NCI-H1436 treated with DMSO at 0.1 percent for 48 hours (cell line): ENCODE measurements at regions not wholly inside any gene's neighbourhood (a gene's known extent, or its start where the extent isn't known, plus 50 kb on each side); places are given as distances from the start of the nearest gene placed in this dataset.

Experiments used
- DNase-seq: peaks from one replicate; lab custom pipeline; 2025; lab: John Stamatoyannopoulos, UW

DNA sequence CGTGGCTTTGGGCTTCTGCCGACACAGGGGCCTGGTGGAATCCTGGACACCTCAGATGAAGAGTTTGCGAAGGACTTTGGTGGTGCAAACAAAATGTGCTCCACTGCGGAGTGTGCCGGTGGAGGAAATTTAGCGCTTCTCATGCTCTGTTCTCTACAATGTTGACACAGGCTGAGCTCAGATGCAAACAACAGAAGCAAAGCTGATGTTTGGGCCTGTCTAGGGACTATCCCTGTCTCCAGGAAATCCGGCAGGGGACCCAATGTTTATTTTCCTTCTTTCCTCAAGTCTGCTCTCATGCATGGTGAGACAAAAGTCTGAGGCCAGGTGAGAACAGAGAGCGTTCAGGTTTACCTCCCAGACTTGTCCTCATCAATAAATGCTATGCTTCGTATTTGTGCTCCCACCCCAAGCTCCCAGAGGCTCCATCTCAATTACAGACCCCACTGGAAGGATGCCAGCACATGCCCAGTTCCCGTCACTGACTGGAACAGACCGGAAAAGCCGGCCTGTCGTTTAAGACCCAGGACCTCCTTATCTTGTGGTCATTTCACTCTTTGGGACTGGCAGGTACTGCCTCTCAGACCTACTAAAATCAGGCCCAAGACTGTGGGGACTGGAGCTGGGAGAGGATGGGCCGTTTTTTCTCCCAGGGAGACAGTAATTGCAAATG, 105.7 kb upstream of the B3GAT1 start:
- no peak for DNase-seq

DNA sequence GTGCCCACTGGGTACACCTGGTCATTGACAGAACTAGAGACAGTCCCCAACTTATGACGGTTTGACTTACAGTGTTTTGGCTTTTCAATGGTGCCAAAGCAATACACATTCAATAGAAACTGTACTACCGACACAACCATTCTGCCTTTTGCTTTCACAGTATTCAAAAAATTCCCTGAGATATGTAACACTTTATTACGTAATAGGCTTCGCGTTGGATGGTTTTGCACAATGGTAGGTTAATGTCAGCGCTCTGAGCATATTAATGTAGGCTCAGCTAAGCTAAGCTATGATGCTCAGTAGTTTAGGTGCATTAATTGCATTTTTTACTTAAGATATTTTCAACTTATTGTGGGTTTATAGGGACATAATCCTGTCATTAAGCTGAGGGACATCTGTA, 105.1 kb upstream of the B3GAT1 start:
- no peak for DNase-seq

DNA sequence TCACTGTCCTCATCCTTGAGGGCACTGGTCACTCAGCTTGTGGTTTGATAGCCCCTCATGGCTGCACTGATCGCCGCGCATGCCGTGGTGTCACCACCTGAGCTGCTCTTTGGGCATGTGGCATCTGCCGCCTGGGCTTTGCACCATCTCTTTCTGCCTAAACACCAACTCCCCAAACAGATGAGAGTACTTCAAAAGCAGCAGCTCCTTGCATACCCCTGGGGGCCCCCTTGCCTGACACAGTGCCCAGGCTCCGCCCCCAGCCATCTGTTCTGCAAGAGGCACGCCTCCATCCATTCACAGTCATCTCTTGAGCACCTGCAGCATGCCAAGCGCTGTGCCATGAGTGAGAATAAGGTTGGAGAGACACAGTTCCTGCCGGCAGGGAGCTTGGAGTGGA, 104.5 kb upstream of the B3GAT1 start:
- DNase-seq, result peak; percentile 22

DNA sequence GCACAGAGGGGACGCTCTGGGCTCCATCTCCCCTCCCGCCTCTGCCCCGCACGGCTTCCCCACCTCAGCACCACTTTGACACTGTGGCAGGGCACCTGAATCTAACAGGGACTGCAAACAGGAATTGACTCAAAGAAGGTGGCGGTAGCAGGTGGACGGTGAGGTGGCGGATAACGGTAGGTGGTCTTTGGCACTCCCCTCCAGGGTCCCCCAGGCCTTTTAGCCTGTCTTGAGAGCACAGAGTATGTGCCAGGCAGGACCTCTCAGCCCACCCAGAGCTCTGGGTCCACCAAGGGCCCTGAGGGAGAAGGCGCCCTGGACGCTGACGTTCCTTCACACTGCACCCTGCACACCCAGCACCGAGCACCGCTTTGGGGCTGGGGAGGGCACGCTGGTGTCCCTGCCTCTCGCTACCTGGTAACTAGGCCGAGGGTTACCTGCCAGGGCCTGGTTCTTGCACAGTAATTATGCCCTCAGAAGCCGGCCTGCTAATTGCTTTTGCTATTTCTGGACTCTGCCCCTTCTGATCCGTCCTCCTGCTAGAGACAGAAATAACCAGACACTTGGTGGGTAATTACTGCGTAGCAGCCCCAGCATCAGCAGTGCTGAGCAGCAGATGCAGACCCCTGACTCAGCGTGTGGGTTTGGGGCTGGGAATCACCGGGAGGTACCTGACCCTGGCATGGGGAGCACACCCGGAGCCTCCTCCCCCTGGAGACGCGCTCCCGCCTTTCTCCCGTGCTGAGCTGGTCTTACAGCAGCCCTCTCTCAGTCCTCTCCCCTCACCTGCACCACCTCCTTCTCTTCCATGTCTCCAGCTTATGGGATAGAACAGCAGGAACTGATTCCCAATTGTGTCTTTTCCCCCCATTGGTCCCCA, 103.3 kb upstream of the B3GAT1 start:
- no peak for DNase-seq

DNA sequence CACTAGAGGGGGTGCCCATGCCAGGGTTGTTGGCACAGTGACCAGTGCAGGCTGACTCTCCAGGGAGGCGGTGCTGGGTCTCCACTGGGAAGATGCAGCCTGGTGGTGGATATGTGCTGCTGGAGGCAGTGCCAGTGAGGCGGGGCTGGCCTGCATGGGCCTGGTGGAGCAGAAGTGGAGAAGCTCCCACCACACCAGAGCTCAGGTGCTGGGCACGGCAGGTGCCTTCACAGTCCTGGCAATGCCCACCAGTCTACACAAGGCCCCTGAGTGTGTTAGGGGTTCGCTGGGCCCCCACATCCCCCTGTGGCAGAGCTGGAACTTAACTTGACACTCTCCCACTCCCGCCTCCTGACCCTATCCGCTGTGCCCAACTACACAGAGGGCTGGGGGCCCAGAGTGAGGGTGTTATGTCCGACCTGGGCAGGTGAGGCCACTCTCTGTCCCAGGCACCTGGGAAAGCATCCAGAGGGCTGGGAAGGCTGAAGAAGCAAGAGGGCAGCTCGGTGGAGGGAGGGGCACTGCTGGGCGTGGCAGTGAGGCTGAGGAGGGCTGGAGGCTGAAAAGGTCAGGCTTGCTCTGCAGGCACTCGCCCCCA, 102.4 kb upstream of the B3GAT1 start:
- DNase-seq, result no peak

DNA sequence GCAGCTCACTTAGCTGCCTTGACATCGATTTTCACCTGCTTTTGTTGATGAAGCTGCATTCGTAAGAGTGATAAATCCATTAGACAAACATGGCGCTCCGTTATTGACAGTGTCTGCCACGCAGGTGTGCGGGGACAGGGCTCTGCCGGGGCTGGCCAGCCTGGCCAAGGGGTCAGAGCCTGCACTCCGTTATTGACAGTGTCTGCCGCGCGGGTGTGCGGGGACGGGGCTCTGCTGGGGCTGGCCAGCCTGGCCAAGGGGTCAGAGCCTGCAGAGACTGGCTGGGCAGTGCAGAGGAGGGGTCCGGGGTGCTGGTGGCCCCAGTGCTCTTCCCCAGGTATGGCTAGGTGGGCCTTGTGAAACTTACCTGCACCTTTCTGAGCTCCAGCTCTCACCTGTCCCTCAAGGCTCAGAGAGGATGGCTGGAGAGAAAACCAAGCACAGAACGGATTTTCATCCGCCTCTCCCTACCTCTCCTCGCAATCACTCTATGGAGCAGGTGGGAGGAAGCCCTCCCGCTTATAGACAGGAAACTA, 101.6 kb upstream of the B3GAT1 start:
- no peak for DNase-seq

DNA sequence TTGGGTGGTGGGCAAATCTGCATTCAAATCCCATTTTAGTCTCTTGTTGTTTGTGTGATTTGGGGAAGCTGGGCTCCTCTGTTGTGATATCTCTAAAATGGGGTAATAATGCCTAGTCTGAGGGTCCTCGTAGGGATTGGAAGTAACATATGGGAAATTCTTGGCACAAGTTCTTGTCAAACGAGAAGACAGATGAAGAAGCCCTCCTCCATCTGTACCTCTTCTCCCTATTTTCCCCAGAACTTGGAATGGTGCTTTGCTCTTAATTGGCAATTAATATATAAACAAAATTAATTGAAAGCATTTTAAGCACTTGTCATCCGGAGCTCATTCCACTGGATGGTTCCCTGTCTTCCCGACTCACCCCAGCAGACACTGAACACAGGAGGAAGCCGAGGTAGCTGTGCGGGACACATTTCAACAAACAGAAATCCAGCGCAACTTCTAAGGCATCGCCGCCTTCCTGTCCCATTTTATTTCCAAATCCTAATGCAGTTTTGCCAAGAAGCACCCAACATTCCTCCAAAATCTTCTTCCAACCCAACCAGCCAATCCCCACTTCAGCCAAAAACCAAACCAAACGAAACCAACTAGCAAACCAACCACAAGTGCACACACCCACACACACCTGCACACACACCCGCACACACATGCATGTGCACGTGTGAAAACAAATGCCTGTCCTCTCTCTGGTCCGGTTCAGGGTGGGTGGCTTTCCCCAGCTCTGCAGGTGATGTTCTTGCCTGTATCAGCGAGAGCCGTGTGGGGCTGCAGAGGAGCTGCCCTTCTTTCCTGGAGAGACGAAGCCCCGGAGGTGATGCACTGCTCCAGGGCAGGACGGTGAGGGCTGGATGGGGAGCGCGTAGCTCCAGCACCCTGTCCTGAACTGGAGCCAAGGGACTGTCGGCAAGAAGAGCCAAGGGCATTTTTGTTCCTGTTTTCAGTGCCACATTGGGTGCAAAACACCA, 100.8 kb upstream of the B3GAT1 start:
- no peak for DNase-seq

DNA sequence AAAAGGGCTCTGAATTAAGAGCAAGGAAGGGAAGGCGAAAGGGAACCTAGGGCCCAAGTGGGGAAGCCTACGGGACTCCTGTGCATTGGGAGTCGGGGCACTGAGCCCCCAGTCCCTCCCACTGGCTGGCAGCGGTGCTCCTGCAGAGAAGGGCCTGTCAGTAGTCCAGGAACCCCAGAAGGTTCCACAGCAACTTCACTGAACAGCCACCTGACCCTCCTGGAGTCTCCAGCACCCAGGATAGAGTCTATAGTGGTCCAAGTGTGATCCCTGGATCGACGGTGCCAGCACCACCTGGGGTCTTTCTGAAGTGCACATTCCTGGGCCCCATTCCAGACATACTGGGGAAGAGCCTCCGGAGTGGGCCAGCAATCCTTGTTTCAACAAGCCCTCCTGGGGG, 100.0 kb upstream of the B3GAT1 start:
- DNase-seq, result no peak

DNA sequence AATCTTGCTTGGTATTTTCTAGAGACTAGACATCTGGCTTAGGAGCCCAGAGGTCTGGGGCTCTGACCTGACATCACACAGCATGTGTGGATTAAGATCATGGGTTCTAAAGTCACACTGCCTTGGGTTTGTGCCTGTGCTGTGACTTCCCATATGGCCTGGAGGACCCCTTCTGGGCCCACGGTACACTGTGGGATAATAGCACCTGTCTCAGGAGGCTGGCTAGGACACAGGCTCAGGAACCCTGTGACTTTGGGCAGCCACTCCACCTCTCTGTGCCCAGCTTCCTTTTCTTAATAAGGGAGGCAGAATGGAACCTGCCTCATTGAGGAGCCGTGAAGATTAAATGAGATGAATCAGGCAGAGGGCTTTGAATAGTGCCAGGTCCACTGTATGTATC, 99.2 kb upstream of the B3GAT1 start:
- DNase-seq, result no peak

DNA sequence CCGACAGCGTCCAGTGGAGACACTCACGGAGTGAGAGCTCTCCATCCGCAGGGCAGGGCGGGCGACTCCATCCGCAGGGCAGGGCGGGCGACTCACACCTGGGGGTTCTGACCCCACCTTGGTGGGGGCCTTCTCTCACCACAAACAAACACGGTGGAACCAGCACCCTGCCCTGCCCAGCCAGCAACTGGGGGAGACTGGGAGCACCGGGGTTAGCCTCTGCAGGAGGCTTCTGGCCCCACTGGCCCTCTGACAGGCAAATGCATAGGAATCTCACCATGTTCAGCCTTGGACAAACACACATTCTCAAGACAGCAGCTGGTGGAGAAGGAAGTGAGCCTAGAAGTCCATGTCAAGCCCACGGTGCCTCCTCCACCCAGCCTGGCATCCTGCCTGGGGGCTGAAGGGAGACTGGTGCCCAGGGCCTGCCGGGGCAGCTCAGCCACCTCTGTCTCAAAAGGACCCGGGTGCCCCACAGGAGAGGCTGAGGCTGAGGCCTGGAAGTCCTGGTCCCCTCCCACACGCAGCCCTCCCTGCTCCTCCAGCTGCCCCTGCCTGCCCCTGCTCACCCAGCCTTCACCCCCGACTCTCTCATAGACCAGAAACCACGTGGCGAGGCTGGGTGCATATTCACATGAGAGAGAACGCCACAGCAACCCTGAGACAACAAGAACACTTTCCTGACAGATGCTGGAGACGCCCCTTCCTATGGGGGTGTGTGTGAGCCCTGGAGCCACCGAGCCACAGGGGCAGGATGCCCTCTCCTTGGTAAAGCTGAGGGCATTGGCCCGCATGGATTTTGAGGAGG, 98.4 kb upstream of the B3GAT1 start:
- no peak for DNase-seq

DNA sequence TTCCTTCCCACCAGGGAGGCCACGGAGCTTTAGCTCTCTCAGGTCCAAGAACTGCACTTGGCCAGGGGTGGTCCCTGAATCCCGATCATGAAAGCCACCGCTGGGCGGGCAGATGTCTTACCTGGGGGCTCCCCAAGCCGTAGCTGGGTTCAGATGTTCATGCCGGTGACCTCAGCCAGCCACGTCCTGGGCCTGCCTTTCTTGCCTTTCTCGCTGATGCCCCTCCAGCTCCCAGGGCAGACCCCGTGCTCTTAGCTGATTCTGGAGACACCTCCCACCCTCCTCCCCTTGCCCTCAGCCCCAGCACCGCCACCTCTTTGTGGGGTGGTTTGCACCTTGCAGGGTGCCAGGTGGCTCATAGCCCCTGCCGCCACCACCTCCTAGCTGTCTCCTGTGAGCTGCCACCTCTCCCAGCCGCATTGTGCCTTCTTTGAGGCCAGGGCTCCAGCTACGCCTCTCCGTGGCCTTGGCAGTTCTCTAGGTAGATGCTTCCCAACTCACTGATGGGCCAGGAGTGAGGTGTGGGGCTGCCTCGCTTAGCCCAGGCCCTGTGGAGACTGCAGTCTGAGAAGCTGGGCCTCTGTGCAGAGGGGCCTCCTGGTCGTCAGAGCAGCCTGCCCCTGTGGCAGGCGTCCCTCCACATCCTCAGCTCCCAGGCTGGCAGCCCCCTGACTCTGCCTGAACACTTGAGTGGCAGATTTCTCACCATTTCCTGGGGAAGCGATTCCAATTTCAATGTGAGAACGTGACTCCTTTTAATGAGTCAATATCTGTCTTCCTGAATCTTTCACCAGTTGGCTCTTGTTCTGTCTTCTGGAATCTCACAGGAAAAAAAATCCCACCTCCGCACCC, 97.6 kb upstream of the B3GAT1 start:
- no peak for DNase-seq

DNA sequence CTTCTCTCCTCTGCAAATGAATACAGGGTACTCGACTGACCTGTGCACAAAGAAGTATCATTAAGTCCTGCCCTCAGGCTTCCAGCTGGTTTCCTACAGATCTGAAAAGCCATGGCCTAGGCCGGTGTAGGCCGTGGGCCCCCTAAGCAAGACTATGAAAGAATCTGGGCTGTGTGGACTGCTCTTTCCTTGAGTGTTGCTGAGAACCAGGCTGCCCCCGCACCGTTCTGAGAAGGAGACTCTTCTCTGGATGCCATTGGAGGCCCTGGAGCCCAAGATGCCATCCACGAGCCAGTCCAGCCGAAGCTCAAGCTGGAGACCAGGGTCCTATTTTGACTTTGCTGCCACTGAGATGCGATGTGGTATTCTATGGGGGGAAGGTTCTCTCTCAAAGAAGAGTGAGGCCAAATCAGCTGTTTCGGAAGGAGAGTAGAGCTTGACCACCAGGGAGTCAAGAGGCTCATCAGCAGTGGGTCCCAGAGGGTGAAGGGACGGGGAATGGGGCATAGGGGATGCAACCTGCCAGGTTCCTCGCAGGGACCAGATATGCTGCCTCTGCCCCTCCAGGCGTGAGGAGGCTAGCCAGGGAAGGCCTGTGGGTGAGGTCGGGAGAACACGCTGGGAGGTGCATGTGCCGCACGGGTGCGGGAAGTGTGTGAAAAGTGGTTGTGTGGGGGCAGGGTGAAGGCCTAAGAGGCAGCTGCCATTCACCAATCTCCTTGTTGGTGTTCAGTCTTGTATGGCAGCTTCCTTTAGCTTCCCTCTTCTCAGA, 96.4 kb upstream of the B3GAT1 start:
- no peak for DNase-seq

DNA sequence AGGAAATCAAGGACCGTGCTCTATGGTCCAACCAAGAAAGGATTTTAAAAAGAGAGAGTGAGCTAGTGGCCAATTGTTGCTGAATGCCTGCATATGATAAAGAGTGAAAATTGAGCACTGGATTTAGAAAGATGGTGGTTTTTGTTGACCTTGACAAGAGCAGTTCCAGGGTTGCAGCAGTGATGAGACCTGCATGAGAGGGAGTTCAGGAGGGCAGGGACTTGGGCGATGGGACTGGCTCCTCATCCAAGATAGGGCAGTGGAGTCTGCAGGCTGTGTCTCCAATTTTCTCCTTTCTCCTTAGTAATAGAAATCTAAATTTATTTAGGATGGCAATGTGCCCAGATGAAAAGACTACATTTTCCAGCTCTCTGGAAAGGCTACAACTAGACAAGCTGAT, 94.0 kb upstream of the B3GAT1 start:
- no peak for DNase-seq

DNA sequence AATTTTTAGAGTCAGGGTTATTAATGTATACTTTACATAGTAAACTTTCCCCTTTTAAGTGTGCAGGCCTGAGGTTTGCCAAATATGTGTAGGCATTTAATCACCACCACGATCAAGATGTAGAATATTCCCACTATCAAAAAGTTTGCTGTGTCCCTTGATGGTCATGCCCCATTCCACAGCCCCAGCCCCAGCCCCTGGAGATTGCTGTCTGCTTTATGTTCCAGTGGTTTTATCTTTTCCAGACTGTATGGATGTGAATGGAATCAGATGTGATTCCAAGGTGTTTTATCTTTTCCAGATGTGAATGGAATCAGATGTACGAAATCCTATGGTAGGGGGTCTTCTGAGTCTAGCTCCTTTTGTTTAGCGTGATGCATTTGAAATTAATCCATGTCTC, 93.1 kb upstream of the B3GAT1 start:
- no peak for DNase-seq

DNA sequence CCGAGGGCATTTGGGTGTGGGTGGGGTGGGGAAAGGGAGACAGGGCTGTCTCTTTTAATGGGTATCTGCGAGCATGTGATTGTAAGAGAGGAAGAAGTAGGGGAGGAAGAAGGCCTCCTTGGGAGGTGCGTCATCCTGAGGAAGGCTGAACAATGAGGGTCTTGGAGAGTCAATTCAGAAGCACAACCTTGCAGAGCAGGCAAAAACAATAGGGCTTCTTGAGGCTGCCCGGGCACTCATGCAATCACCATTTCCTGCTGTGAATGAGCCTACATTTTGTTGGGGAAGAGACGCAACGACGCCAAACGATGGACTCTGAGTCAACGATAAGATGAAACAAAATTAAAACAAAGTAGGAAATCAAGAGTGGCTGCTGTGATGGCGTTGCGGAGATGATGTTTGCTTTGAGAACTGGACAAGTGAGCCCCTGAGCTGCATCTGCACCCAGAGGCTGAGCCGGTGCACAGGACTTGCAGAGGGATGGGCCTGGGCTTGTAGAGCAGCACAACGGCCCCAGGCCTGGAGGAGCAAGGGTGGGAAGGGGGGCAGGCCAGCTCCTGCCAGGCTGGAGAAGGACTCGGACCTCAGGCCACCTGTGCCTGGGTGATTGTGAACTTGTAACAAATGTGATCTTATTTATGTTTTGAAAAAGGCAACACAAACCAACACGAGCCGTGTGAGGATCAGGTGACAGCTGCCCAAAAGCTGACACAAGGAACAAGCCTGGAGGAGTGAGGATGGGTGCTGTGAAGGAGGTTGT, 92.3 kb upstream of the B3GAT1 start:
- DNase-seq, result no peak

DNA sequence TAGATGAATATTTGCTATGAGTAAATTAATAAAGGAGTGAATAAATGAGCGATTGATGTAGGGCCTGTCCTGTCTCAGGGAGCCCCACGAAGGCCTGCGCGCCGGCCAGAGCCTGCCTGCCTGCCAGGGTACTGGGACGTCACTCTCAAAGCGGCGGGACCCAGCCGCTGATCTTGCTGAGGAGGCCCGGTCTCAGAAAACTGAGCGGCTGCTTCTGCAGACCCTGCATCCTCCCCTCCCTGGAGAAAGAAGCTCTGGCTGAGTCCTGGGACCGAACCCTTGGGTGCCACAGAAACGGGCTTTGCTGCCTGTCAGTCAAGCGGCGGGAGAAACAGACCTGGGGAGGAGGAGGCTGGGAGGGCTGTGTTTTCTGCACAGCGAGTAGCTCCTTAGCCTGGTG, 91.6 kb upstream of the B3GAT1 start:
- DNase-seq, result no peak

DNA sequence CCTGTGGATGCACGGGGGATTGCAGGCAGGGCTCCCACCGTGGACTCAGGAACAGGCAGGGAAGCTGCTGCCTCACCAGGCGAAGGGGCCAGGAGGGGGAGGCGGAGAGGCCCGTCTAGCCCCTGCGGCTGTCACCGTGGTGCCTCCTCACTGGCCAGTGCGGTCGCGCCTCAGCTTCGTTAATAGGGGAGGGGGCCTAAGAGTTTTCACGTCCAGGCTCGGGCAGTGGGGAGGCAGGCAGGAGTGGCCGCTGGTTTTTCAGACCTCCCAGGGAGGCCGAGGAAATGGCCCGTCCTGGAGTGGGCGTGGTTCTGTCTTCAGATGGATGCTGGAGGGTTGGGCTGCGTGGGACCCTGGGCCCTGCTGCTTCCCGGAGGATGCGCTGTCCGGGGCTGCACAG, 91.1 kb upstream of the B3GAT1 start:
- no peak for DNase-seq

DNA sequence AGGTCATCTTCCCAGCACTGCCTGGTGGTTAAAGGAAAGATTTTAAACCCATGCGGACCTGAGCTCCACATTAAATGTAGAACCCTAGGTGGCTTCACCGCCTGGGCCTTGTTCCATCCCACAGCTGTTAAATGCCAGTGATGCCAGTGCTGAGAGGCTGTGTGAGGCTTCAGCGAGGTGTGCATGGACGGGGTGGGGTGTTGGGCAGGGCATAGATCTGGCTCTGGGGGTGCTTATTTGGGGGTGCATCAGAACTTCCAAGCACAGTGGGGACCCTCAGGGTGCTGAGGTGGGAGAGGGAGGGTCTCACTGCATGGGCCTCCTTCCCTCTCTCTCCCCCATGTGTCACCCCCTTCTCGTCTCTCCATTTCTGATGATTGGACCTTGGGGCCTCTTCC, 90.1 kb upstream of the B3GAT1 start:
- DNase-seq, result no peak
